Neutrophil (primary cell): ENCODE measurements at regions not wholly inside any gene's neighbourhood (a gene's known extent, or its start where the extent isn't known, plus 50 kb on each side); places are given as distances from the start of the nearest gene placed in this dataset.

ENCODE experiments used
- H3K27ac ChIP-seq: fragments of 200-600 bp; sonication (generic); 2 replicates; pipeline ENCODE4 v1.5.1; 2016; ENCODE audit warnings: mild to moderate bottlenecking, moderate library complexity
- H3K27me3 ChIP-seq: fragments of 200-600 bp; sonication (generic); 2 replicates; pipeline ENCODE4 v1.6.0; 2016; ENCODE audit warnings: mild to moderate bottlenecking
- H3K36me3 ChIP-seq: fragments of 200-600 bp; sonication (generic); 2 replicates; pipeline ENCODE4 v1.5.1; 2017
- H3K4me1 ChIP-seq, 2 experiments: fragments of 200-600 bp in 1 of 2; sonication (generic) in 1 of 2; 1 replicate in 1 of 2; 2 replicates in 1 of 2; pipeline versions ENCODE4 v1.5.1 to v1.6.1; 2013 to 2016; ENCODE audit warnings: low read depth in 1 of 2, low read length in 1 of 2, mild to moderate bottlenecking in 1 of 2, moderate library complexity in 1 of 2; ENCODE audit not compliant: control insufficient read depth in 1 of 2, insufficient read depth in 1 of 2
- H3K4me3 ChIP-seq, 2 experiments: fragments of 200-600 bp in 1 of 2; sonication (generic) in 1 of 2; 1 replicate in 1 of 2; 2 replicates in 1 of 2; pipeline ENCODE4 v1.5.1; 2013 to 2016; ENCODE audit warnings: low read depth in 1 of 2, low read length in 1 of 2, mild to moderate bottlenecking in 1 of 2, moderate library complexity in 1 of 2
- H3K9me3 ChIP-seq: fragments of 200-600 bp; sonication (generic); 2 replicates; pipeline ENCODE4 v1.5.1; 2016
- CTCF ChIP-seq: fragments of 200-600 bp; sonication (generic); IDR thresholded peaks from 2 replicates; pipeline ENCODE4 v1.5.1; 2016; ENCODE audit warnings: antibody characterized with exemption

- Histone ChIP-seq H3K4me3 (no peak overlapping the region), H3K9me3 (no peaks in the 10 kb centered on the region), H3K36me3 (no peaks in the 10 kb centered on the region), H3K27ac (no peak overlapping the region), H3K4me1 (no peaks in the 10 kb centered on the region), H3K27me3 (no peaks in the 10 kb centered on the region)
- TF ChIP-seq CTCF: no peak
Observed at GRCh38 chr12:82184844-82185243, 173.3 kb downstream of the CCDC59 start.

DNA sequence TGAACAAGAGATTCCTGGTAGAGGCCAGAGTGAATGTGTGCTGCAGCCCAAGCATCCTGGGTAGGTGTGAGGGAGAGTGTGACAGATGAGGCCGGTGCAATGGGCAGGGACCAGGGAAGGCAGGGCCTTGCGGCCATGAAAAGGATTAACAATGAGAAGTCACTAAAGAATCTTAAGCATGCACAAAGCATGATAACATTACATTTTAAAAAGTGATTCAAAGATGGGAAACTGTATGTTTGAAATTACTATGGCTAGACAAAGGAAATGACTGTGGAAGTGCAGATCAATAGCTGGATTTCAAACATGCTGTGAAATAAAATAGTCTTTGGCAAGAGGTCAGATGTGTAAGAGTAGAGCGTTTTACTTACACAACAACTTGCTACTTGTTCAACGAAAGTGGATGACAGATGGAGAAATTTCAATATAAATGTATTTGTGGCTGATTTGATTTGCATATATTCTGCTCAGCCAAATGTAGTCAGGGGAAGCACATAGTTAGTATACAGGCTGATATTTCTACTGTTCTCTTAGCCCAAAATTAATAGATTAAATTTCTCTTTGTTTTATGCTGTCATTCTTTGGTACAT lies 175.5 kb downstream of the CCDC59 start:
- TF ChIP-seq CTCF: no peak
- no peak overlapping the region for H3K4me3 ChIP-seq

GRCh38 chr12:82176761-82177490 lies 181.3 kb downstream of the CCDC59 start:
- H3K27ac ChIP-seq: no peak overlapping the region
- H3K36me3 ChIP-seq: no peaks in the 10 kb centered on the region
- no peak overlapping the region for H3K4me3 ChIP-seq
- no peak for TF ChIP-seq CTCF
- H3K27me3 ChIP-seq: no peaks in the 10 kb centered on the region
- H3K9me3 ChIP-seq: no peaks in the 10 kb centered on the region
- H3K4me1 ChIP-seq: no peaks in the 10 kb centered on the region

More for the DNA sequence above, 175.5 kb downstream of the CCDC59 start:
- no peaks in the 10 kb centered on the region for H3K4me1 ChIP-seq
- no peaks in the 10 kb centered on the region for H3K9me3 ChIP-seq
- no peaks in the 10 kb centered on the region for H3K36me3 ChIP-seq
- no peak overlapping the region for H3K27ac ChIP-seq
- no peaks in the 10 kb centered on the region for H3K27me3 ChIP-seq

- Histone ChIP-seq H3K27ac (no peak overlapping the region), H3K27me3 (no peaks in the 10 kb centered on the region), H3K36me3 (no peaks in the 10 kb centered on the region), H3K4me3 (no peak overlapping the region), H3K9me3 (no peaks in the 10 kb centered on the region), H3K4me1 (no peaks in the 10 kb centered on the region)
- no peak for TF ChIP-seq CTCF
Observed at GRCh38 chr12:82176026-82176425, 182.2 kb downstream of the CCDC59 start.

- Histone ChIP-seq H3K27me3 (no peaks in the 10 kb centered on the region), H3K36me3 (no peaks in the 10 kb centered on the region), H3K4me1 (no peaks in the 10 kb centered on the region), H3K9me3 (no peaks in the 10 kb centered on the region), H3K4me3 (no peak overlapping the region), H3K27ac (no peak overlapping the region)
- TF ChIP-seq CTCF: no peak
Observed at GRCh38 chr12:82174936-82175335, 183.3 kb downstream of the CCDC59 start.
